ENCODE measurements at regions not wholly inside any gene's neighbourhood (a gene's known extent, or its start where the extent isn't known, plus 50 kb on each side); places are given as distances from the start of the nearest gene placed in this dataset.

DNA sequence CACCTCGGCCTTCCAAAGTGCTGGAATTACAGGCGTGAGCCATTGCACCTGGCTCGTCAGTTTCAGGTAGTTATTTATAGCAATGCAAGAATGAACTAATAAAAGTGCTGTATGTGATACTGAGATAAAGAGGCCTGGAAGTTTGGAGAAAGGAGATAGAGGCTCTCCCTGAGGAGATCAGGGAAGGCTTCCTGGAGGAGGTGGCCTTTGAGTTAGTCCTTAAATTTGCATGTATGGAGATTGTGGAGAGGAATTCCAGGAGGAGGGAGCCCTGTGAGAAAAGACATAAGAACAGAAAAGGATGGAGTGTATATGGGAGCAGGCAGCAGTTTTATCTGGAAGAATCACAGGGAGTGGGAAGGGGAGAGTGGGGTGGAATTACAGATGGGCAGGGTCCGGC, 276.6 kb upstream of the EEF2KMT start:
- ChIA-PET POLR2A (ENCODE audit: low non-redundant PET) (no interaction called here), CTCF (no interaction called here)
- H3K27ac ChIP-seq, result no peak overlapping the region
- TF ChIP-seq, protein P1, sequence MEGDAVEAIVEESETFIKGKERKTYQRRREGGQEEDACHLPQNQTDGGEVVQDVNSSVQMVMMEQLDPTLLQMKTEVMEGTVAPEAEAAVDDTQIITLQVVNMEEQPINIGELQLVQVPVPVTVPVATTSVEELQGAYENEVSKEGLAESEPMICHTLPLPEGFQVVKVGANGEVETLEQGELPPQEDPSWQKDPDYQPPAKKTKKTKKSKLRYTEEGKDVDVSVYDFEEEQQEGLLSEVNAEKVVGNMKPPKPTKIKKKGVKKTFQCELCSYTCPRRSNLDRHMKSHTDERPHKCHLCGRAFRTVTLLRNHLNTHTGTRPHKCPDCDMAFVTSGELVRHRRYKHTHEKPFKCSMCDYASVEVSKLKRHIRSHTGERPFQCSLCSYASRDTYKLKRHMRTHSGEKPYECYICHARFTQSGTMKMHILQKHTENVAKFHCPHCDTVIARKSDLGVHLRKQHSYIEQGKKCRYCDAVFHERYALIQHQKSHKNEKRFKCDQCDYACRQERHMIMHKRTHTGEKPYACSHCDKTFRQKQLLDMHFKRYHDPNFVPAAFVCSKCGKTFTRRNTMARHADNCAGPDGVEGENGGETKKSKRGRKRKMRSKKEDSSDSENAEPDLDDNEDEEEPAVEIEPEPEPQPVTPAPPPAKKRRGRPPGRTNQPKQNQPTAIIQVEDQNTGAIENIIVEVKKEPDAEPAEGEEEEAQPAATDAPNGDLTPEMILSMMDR (conservative IDR thresholded peaks at IDR 0.05; ENCODE audit: low read depth), result no peak
- DNase-seq (ENCODE audit: low spot score), result no peak

DNA sequence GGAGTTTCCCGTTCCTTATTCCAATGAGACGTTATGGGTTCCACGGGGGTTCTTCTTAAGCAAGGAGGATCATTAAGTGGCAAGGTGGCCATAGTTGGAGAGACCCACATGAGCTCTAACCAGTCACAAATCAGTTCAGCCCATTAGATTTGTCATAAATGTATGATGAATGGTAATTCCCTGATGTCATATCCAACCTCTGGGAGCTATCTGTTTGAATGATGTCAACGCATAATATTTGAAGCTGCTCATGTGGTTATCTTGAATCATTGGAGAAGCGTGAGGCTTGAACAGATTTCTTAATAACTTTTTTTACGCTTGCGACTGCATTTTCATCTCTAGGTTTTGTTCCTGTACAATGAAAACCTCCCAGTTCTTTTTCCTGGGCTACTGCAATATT, 270.4 kb upstream of the EEF2KMT start:
- H3K27ac ChIP-seq, result no peak overlapping the region
- TF ChIP-seq, protein P1 (conservative IDR thresholded peaks at IDR 0.05; ENCODE audit: low read depth), result no peak
- no peak for DNase-seq (ENCODE audit: low spot score)
- CTCF ChIA-PET, result interaction anchor here (0.6 kb wide), 1 partner anchor 1275 kb away, joined by 4 read pairs; no protein-coding TSS in a partner anchor
- POLR2A ChIA-PET (ENCODE audit: low non-redundant PET), result no interaction called here

DNA sequence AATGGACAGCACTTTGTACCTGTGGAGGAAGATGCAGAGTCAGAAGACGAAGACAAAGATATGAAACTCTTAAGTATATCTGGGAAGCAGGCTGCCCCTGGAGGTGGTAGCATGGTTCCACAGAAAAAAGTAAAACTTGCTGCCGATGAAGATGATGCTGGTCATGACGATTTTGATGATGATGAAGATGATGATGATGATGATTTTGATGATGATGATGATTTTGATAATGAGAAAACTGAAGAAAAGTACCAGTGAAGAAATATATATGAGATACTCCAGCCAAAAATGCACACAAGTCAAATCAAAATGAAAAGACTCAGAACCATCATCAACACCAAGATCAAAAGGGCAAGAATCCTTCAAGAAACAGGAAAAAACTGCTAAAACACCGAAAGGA, 268.5 kb upstream of the EEF2KMT start:
- ChIA-PET POLR2A (ENCODE audit: low non-redundant PET) (no interaction called here), CTCF (no interaction called here)
- no peak for DNase-seq (ENCODE audit: low spot score)
- no peak overlapping the region for H3K27ac ChIP-seq
- TF ChIP-seq, protein P1 (conservative IDR thresholded peaks at IDR 0.05; ENCODE audit: low read depth), result no peak

DNA sequence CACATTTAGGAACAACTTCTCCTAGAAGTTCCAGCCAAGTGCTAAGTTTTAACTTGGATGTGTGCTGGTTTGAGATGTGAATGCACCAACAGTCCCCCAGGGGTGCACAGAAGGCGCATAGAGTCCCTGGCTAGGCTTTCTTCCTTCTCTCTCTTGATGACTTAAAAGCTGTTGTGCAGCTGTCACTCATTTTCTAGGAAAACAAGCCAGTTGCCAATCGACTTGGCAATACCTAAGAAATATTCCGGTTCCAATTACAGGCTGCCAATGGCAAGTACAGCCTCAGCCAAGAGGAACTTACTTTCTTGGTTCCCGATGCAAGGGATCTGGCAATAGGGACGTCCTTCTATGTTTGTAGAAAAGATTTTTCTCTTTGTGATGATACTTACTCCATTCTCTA, 266.6 kb upstream of the EEF2KMT start:
- CTCF ChIA-PET, result no interaction called here
- POLR2A ChIA-PET (ENCODE audit: low non-redundant PET), result no interaction called here
- TF ChIP-seq, protein P1 (conservative IDR thresholded peaks at IDR 0.05; ENCODE audit: low read depth), result no peak
- no peak for DNase-seq (ENCODE audit: low spot score)
- no peak overlapping the region for H3K27ac ChIP-seq

DNA sequence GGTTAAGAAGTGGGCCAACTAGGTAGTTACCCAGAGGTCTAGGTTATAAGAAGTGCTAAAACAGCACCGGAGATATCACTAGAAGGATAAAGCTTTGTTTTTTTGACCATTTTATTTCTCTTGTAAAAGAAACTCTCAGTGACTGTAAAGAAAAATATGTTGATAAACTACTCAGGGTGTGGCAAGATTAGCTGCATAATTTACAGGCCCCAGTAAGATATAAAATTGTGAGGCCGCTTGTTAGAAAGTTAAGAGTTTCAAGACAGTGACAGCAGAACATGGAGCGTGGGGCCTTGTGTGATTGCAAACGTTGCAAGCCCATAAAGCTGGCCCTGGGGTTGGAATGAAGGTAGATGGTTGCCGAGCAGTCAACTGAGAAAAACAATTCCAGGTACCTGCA, 263.7 kb upstream of the EEF2KMT start:
- H3K27ac ChIP-seq, result no peak overlapping the region
- TF ChIP-seq, protein P1 (conservative IDR thresholded peaks at IDR 0.05; ENCODE audit: low read depth), result no peak
- POLR2A ChIA-PET (ENCODE audit: low non-redundant PET), result no interaction called here
- no peak for DNase-seq (ENCODE audit: low spot score)
- CTCF ChIA-PET, result interaction anchor here (0.6 kb wide), 1 partner anchor 129 kb away, joined by 3 read pairs; no protein-coding TSS in a partner anchor

DNA sequence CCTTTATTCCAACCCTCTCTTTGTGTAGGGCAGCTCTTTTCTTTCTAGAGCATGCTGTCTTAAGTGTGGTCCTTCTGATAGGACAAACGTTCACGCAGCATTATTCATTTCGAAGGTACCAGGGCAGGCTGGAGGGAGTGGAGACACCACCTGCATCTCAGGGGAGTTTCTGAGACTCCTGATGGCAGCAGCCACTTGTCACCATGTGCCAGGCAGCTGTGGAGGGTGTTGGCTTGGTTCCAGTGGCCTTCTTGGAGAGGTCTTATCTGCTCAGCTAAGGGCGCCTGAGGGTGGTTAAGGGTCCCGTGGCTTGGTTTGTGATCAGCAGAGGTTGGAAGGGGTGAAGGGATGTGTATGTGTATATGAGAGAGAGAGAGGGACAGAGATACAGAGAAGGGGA, 257.1 kb upstream of the EEF2KMT start:
- TF ChIP-seq, protein P1 (conservative IDR thresholded peaks at IDR 0.05; ENCODE audit: low read depth), result no peak
- ChIA-PET POLR2A (ENCODE audit: low non-redundant PET) (no interaction called here), CTCF (no interaction called here)
- no peak overlapping the region for H3K27ac ChIP-seq
- DNase-seq (ENCODE audit: low spot score), result no peak

Data from RWPE1 (cell line).